ENCODE measurements at regions not wholly inside any gene's neighbourhood (a gene's known extent, or its start where the extent isn't known, plus 50 kb on each side); places are given as distances from the start of the nearest gene placed in this dataset.
"Not testable (repeated sequence)": the region's sequence is repeated elsewhere in the genome, so short reads cannot be mapped to it uniquely, and the experiment has no call there.

DNA sequence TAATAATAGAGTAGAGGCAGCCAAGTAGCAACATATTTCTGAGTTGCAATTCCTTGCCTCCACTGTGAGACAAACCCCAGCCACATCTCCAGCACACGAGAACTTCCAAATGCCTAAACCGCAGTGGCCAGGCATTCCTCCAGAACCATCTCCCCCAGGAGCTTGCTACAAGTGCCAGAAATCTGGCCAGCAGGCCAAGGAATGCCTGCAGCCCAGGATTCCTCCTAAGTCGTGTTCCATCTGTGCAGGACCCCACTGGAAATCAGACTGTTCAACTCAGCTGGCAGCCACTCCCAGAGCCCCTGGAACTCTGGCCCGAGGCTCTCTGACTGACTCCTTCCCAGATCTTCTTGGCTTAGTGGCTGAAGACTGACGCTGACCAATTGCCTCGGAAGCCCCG, 937.2 kb upstream of the HS3ST1 start:
- TF ChIP-seq, protein P1, sequence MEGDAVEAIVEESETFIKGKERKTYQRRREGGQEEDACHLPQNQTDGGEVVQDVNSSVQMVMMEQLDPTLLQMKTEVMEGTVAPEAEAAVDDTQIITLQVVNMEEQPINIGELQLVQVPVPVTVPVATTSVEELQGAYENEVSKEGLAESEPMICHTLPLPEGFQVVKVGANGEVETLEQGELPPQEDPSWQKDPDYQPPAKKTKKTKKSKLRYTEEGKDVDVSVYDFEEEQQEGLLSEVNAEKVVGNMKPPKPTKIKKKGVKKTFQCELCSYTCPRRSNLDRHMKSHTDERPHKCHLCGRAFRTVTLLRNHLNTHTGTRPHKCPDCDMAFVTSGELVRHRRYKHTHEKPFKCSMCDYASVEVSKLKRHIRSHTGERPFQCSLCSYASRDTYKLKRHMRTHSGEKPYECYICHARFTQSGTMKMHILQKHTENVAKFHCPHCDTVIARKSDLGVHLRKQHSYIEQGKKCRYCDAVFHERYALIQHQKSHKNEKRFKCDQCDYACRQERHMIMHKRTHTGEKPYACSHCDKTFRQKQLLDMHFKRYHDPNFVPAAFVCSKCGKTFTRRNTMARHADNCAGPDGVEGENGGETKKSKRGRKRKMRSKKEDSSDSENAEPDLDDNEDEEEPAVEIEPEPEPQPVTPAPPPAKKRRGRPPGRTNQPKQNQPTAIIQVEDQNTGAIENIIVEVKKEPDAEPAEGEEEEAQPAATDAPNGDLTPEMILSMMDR (IDR thresholded peaks at IDR 0.05), result not testable (repeated sequence)
- not testable (repeated sequence) for TF ChIP-seq EP300 (IDR thresholded peaks at IDR 0.05)
